NCI-H748 (cell line): ENCODE measurements at regions not wholly inside any gene's neighbourhood (a gene's known extent, or its start where the extent isn't known, plus 50 kb on each side); places are given as distances from the start of the nearest gene placed in this dataset.
"Not testable (repeated sequence)": the region's sequence is repeated elsewhere in the genome, so short reads cannot be mapped to it uniquely, and the experiment has no call there.

Source experiments
- DNase-seq: peaks from one replicate; lab custom pipeline; 2025; ENCODE audit not compliant: unreplicated experiment; lab: John Stamatoyannopoulos, UW

DNA sequence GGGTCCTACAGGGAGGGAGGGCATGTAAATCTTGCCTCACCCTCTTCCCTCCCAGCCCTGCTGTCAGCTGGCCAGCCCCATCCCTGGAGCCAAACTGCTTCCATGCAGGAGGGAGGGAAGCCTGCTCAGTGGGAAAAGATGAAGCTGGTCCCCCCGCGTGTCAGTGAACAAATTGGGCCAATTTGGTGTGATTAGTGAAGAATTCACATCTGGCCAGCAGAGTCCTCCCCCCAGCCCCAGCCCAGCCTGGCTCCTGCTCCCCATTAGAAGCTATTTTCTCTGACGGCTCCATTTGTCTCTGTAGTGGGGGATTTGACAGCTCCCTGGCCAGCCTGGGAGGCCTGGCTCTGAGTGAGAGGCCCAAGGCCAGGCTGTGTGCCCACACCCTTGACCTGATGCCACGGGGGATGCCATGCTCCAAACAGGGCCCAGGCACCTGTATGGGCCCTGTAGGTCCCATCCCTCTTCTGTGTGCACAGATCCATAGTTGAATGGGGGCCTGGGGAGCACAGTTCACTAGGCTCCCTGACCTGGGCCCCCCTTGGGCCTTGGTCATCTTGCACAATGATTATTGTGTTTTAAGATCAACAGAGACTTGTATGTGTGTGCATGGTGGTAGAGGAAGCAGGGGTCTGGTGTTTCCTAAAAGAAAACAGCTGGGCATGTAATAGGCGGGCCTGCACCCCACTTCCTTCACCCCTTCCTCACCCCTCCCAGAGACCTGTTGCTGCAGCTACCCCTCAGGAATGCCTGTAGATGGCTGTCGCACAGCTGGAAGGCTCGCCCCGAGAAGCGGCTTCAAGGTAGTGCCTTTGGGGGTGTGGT, 50.7 kb upstream of the TAC4 start:
- no peak for DNase-seq

DNA sequence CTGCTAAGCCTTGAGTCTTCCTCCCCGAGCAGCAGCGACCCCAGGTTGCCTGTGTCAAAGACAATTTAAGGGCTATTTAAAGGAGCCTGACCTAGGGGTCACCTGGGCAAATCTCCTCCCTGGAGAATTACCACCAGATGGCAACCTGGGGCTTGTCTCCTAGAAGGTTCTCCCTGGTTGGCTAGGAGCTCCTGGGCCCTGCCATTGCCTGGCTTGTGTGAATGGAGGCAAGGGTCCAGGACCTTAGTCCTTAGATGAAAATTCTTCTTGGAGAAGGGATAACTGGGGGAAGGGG, 51.3 kb upstream of the TAC4 start:
- DNase-seq, result no peak

DNA sequence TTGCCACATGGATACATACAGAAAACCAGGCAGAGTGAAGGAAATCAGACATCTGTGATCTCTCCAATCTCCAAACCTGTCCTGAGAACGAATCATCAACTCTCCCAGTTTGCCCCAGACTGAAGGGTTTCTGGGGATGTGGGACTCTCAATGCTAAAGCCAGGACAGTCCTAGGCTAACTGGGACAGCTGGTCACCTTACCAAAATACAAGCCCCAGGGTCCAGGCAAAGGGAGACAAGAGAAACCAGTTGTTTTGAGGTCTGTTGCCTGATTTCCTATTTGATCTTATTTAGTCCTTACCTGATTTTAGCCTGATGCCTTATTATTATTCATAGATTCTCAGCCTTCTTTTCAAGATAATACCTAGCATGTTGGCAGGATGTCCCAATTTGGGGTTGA, 51.7 kb upstream of the TAC4 start:
- no peak for DNase-seq

DNA sequence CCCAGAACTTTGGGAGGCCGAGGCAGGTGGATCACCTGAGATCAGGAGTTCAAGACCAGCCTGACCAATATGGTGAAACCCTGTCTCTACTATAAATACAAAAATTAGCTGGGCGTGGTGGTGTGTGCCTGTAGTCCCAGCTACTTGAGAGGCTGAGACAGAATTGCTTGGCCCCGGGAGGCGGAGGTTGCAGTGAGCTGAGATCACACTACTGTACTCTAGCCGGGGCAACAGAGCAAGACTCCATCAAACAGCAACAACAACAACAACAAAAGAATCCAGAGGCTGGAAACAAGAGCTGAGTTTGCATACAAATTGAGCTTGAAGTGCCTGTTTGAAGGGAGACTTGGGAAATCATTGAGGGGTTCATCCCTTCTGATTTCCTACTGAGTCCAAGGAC, 52.9 kb upstream of the TAC4 start:
- DNase-seq, result not testable (repeated sequence)

DNA sequence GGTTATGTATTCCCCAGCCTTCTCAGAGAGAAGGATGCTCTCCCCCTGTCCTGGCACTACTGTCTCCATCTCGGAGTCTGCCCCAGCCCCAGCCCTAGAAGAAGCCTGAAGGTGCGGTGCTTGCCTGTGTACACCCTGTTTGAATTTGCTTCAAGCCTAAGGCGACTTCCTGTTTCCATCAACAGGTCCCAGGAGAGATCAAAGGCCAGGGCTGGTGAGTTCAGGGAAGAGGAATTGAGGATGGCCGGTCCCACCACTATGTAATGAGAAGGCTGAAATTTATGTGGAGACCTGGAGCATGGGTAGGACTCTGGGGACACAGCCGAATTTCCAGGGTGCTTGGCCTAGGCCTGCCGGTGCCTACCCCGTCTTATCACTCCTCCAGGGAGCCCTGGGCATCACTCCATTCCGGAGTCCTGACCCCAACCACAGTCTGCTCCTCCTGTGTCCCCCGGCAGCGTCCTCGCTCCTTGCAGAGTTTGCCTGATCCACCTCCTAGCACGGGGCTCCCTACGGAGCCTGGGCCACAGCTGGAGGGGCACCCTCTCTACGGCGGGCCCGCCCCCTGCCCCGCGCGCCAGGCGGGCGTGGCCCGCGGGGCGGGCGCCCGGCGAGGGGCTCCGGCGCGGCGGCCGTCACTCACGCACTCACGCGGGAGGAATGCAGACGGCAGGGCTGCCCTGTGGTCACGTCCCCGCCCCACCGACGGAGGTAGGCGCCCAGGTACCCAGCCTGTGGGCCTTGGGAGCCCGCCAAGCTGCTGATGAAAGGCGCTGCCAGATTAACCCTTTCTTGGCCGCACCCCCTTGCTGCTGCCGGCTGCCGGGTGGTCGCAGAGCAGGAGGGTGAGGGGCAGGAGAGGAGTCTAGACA, 53.8 kb upstream of the TAC4 start:
- no peak for DNase-seq

DNA sequence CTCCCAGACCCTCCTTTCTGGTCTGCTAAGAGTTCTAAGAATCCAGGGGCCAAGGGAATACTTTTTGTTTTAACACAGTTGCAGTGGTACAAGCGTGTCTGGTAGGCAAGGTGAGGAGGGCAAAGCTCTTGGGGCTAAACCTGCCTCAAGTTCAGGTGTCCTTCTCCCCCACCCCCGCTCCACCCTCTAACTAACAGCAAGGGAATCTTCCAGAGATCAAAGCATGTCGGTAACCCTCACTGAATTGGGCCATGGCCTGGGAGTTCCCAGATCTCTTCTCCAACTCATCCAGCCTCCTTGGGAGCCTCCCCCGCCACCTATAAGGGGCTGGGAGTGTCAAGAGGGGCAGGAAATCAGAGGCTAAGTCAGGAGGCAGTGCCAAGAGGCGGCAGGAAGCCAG, 55.7 kb upstream of the TAC4 start:
- no peak for DNase-seq

DNA sequence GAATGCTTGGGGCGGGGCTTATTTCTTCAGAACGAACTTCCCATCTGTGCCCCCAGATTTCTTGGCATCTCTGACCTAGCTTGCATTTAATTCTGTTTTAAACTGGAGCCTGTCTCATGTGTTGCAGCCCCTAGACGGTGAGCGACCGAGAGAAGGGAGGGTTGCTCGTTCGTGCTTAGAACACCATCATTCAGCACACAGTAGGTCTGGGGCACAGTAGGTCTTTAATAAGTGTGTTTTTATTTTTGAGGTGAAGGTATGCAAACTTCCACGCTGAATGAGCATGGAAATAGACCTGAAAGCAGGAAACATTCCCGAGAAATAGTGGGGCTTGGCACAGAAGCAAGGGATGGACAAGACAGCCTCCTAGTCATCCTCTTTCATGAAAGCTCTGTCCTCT, 57.0 kb upstream of the TAC4 start:
- DNase-seq, result no peak

DNA sequence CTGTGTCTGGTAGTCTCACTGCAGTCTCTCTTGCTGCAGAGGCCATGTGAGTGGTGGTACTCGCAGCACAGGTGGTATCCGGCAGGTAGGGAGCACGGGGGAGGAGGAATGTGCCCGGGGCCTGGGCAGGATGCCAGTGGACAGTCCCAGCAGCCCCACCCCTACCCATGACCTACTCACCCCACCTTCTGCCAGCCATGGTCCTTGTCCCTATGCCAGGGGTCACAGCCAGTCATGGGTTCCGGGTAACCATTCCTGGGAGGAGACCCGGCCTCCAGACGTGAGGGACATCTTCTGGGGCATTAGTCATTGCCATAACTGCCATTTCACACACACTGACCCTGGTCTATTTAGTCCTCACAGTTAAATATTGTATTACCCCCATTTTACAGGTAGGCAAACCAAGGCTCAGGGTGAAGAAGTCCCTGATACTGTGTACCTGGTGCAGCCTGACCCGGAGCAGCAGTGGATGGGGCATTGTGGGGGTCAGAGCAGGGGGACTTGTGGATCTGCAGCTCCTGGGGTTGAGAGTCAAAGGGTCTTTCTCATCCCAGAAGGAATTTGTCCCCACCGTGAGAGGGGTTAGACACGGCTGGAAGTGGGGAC, 58.8 kb upstream of the TAC4 start:
- no peak for DNase-seq

DNA sequence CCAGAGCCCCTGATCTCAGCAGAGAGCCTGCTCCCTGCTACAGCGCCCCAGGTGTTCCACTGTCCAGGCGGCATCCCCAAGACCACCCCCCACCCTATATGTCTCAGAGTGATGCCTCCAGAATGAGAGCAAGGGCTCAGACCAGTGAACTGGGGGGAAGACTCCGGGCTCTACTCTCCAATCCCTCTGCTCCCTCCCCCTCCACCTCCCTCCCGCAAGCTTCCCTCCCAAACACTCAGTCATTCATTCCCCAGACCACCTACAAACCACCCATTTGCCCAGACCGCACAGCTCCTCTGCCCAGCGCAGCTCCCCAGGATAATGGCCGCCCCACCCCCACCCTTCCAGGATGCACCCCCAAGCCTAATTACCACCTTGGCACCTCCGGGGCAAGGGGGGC, 59.4 kb upstream of the TAC4 start:
- no peak for DNase-seq

DNA sequence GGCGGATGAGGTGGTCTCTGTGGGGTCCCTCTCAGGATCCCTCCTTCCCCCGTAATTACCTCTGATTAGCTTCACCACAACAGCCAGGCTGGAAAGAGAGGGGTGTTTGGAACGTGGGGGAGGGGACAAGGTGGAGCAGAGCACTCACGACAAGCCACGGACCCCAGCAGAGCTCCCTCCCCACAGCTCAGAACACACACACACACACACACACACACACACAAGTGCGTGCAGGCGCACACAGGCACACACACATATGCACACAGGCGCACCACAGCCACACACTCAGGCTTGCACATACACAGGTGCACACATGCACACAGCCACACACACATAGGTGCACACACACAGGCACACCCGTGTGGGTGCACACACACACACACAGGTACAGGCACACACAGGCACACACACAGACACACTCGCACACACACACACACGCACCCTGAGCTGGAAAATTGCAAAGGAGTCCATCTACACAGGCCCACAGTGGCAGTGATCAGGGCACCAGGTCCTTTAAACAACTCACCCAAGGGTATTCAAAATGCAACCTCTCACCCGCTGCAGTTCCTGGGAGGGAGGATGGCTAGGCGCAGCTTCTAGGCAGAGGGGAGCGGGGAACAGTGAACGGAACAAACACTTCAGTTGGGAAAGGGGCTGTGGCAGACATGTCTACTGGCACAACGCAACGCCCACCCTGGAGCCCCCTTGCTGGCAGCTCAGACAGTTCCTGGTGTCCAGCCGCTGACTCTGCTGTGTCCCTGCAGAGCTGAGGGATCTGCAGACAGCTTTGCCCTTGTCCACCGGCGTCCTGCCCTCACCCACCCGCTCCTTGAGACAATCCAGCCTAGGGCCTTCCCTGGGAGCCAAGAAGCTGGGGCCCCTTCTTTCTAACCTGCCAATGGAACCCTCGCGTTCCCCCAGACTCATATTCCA, 59.9 kb upstream of the DLX4 start:
- no peak for DNase-seq

DNA sequence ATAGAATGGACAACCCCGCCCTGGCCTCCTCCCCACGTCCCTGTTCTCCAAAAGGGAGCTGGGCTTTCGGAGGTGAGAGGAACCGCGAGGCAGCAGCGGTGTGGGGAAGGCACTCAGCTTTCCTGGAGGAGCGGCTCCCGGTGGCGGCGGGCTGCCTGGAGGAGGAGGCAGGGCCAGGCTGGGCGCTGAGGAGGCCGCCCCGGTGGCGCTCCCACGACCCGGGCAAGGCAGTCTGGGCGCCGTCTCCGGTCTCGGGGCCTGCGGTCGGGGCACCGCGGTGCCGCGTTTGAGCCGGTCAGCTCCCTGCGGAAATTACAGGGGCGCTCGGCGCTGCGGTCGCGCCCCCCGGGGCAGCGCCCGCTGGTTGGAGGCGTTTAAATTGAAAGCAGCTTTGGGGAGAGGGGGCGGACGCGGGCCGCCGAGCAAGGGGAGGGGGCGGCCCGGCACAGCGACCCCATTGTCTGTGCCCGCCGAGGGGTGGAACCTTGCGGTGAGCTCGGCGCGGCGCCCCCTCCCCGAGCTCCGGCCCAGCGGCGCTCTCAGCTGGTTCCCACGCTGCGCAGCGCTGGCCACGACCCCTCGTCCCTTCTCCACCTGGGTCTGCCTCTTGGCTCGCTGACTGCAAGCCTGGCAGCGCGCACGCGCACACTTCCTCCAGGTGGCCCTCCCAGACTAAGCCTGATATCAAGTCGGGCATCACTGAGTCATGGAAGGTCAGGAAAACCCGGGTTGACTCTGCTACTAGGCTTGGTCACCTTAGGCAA, 58.7 kb upstream of the DLX4 start:
- DNase-seq, result peak; percentile 55

DNA sequence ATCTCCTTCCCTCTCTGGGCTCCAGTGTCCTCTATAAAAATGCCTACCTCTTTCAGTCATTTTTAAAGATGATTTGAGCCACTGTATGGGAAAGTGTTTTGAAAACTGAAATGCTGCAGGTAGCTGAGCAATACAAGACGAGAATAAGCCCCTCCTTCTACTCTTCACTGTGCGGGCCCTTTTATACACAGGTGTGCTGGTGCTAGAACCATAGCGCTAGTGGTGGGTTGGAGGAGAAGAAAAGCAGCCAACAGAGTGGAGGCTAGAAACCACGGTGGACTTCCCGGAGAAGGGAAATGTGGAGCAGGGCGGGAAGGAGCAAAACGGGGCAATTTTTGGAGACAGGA, 58.2 kb upstream of the DLX4 start:
- no peak for DNase-seq

DNA sequence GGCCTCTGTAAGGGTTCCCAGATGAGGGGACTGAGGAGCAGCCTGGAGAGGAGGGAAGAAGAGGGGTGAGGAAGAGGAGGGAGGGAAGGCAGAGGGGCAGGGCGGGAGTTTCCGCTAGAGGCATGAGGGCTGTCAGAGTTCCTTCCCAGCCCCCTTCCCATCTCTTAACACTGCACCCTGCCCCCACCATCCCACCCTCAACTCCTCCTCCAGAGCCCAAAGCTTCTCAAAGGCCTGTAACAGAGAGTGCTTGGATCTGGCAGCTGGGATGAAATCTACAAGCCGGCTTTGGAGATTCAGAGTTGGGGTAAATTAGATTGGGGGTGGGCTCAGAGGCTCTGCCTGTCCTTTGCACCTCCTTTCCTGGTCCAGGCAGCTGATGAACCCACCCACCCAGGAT, 57.3 kb upstream of the DLX4 start:
- DNase-seq, result no peak

DNA sequence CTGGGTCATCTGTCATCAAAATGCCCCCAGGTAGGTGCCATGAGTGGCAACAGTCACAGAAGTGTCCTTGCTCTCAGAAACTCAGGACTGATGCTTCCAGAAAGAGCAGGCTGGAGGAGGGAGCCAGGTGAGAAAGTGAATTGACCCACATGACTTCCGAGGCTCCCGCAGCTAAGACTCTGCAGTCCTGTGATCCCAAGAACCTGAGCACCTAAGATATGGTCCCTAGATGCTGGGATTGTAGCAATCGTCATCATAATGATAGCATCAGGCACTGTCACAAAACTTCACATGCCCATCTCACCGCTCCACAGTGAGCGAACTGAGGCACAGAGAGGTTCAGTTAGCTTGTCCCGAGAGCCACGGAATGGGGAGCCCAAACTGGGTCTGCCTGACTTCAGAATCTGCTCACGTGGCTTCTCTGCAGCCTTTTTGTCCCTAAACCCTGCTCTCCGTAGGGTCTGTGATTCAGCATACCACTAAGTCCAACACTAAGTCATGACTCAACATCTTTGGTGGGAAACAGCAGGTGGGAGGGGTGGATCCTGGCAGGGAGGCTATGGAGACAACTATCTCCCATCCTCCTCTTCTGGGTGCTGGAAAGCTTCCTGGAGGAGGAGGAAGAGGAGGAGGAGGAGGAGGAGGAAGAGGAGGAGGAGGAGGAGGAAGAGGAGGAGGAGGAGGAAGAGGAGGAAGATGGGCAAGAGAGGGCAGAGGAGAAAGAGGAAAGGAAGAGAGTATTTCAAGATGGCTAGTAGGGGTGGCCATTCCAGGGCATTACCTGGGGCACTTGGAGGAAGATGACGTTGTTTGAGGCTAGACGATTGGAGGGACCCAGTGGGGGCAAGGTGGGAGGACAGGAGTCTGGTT, 55.5 kb upstream of the DLX4 start:
- DNase-seq, result no peak

DNA sequence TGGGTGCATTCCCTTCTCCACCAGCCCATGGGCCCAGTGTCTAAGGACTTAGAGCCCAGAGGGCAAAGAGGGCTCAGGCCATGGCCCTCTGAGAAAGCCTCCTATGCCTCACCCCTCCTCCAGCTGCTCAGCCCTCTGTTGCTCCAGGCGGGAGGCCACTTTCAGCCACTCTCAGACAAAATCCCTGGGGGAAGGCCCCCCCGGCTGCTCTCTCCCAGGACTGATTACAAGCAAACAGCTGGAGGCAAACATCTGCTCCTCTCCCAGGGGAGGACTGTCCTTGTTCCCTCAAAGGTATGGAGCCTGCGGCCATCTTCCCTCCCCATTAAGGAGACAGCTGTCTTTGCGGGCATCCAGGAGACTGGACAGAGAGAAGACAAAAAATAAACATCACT, 54.9 kb upstream of the DLX4 start:
- no peak for DNase-seq

DNA sequence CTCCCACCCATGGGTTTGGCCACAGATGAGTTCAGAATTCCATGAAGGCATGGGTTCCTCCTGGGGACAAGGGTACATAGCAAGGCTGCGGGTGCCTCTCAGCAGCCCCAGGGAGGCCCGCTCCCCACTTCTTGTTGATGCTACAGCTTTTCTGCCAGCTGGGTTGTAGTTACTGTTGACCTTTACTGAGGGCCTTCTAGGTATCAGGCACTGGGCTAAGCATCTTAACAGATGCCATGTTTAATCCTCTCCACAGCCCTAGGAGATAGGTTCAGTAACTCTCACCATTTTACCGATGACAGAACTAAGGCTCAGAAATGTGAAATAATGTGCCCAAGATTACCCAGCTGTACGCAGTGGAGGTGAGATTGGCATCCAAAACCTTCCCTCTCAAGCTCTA, 54.3 kb upstream of the DLX4 start:
- no peak for DNase-seq

DNA sequence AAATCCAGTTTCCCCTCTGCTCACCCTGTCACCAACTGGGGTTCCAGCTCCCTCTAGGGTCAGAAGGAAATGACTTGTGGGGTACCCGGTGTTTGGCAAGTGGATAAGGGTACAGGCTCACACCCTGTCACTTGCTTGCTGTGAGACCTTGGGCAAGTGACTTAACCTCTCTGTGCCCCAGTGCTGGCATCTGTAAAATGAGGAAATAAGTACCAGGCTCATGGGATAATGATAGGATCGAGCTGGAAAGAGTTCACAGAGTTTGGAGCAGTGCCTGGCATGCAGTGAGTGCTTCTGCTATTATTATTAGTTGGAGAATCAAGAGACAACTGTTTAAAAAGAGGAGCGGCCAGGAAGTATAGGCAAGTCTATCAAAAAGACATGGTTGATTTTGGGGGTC, 53.7 kb upstream of the DLX4 start:
- no peak for DNase-seq

DNA sequence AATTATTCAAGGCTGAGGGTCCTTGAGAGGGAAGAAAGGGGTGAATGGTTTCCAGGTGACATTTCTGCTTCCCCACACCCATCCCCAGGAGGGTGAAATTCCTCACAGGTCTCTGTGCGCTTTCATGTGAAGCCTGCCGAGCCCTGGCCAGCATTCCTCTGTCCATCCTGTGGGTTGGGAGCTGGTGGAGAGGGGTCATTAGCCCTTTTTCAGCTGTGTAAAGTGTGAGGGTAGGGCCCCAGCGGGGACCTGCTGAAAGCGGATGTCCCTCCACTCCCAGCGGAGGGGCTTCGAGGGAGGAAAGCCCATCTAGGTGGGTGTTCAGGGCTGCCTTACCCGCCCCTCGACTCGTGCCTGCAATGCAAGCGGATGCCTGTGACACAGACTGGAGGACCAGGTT, 53.3 kb upstream of the DLX4 start:
- no peak for DNase-seq

DNA sequence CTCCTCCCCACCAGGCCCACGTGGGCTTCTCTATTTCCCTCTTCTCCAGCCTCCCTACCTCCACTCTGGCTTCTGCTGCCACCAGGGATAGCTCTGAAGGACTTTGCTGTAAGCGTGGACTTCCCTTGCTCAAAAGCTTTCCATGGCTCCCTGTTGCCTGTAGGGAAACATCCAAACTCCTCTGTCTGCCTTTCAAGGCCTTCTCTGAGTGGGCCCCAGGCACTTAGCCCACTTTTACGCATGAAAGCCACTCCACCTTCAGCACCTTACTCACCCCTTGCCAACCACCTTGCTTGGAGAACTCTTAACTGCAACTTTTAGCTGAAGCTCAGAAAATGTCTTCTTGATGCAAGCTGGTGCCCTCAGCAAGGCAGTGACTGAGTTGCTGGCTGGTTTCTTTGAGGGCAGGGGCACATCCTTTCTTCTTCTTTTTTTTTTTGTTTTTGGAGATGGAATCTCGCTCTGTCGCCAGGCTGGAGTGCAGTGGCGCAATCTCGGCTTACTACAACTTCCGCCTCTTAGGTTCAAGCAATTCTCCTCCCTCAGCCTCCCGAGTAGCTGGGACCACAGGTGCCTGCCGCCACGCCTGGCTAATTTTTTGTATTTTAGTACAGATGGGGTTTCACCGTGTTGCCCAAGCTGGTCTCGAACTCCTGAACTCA, 52.0 kb upstream of the DLX4 start:
- DNase-seq, result no peak
